ENCODE measurements at regions not wholly inside any gene's neighbourhood (a gene's known extent, or its start where the extent isn't known, plus 50 kb on each side); places are given as distances from the start of the nearest gene placed in this dataset.

DNA sequence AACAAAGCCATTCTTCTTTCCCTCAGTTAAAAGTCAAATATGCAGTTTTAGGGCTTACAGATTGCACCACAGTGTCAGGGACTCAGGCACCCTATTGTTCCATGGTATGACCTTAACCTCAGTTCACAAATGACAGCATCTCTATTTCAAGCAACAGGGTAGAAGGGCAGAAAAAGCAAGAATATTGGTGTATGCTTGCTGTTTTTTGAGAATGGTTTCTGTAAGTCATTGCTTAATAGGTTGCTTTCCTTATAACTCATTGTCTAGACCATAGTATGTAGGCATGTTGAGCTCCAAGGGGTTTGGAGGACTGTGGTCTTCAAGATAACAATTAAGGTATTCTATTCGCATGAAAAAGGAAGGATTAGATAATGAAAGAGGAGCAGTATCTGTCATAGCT is 183.5 kb upstream of the EDIL3 start:
- no peak for DNase-seq (ENCODE audit: low read depth)
- no peak overlapping the region for H3K4me3 ChIP-seq (ENCODE audit: low read depth, low read length)
- TF ChIP-seq, protein P1, sequence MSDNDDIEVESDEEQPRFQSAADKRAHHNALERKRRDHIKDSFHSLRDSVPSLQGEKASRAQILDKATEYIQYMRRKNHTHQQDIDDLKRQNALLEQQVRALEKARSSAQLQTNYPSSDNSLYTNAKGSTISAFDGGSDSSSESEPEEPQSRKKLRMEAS (IDR thresholded peaks at IDR 0.05; ENCODE audit: low read depth, low read length): no peak
- TF ChIP-seq, protein P2, sequence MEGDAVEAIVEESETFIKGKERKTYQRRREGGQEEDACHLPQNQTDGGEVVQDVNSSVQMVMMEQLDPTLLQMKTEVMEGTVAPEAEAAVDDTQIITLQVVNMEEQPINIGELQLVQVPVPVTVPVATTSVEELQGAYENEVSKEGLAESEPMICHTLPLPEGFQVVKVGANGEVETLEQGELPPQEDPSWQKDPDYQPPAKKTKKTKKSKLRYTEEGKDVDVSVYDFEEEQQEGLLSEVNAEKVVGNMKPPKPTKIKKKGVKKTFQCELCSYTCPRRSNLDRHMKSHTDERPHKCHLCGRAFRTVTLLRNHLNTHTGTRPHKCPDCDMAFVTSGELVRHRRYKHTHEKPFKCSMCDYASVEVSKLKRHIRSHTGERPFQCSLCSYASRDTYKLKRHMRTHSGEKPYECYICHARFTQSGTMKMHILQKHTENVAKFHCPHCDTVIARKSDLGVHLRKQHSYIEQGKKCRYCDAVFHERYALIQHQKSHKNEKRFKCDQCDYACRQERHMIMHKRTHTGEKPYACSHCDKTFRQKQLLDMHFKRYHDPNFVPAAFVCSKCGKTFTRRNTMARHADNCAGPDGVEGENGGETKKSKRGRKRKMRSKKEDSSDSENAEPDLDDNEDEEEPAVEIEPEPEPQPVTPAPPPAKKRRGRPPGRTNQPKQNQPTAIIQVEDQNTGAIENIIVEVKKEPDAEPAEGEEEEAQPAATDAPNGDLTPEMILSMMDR (IDR thresholded peaks at IDR 0.05; ENCODE audit: low read depth, low read length): no peak
- TF ChIP-seq POLR2A (IDR thresholded peaks at IDR 0.05; ENCODE audit: extremely low read depth, insufficient read length) (no peak), MYC (IDR thresholded peaks at IDR 0.05; ENCODE audit: low read depth, low read length) (no peak)

DNA sequence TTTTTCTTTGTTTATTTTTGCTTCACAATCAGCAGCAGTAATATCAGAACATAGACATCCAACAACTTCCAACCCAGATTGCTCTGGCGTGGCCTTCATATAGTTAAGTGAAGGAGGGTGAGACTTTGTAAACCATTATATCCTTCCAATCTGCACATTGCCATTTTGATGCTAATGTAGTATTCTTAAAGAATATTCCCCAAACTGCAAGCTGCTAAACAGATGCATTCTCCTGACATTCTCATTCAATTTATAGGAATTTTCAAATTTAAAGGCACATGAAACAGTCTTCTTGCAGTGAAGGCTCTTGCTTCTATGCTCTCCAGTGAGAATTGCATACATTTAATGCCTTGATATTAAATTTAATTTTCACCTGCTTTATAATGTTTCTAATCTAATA is 181.2 kb upstream of the EDIL3 start:
- H3K4me3 ChIP-seq (ENCODE audit: low read depth, low read length): no peak overlapping the region
- DNase-seq (ENCODE audit: low read depth): no peak
- no peak for TF ChIP-seq MYC (IDR thresholded peaks at IDR 0.05; ENCODE audit: low read depth, low read length)
- TF ChIP-seq, protein P2 (IDR thresholded peaks at IDR 0.05; ENCODE audit: low read depth, low read length): no peak
- TF ChIP-seq, protein P1 (IDR thresholded peaks at IDR 0.05; ENCODE audit: low read depth, low read length): no peak
- TF ChIP-seq POLR2A (IDR thresholded peaks at IDR 0.05; ENCODE audit: extremely low read depth, insufficient read length): no peak

DNA sequence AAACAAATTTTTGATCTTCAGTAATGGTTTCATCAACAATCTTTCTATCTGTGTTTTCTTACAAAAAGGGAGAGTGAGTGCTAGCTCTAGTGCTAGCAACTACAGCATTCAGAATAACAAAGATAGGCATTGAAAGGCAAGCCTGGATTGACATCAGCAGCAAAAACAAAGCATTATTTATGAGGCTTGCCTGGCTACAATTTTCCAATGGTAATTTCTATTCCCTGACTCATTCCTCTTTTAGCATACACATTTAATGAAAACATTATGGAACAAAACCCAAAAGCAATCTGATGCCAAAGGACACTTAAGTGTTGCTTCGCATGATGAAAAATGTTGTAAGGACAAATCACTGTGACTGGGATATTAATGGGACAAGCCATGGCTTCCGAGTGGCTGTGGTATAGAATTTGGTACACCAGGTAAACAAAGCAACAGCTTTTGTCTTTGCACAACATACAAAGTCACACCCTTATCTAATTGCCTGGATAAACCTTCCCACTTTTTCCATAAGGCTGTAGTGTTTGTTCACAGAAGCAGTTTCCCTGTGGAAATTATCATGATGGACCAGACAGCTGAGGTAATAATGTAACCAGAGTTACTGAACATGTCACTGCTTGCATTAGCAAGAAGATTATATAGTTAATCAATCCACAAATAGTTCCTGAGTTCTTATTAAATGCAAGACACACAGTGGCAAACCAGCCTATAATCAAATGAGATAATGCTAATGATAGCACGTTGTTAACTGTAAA is 179.8 kb upstream of the EDIL3 start:
- DNase-seq (ENCODE audit: low read depth): no peak
- TF ChIP-seq, protein P2 (IDR thresholded peaks at IDR 0.05; ENCODE audit: low read depth, low read length): no peak
- TF ChIP-seq POLR2A (IDR thresholded peaks at IDR 0.05; ENCODE audit: extremely low read depth, insufficient read length) (no peak), MYC (IDR thresholded peaks at IDR 0.05; ENCODE audit: low read depth, low read length) (no peak)
- TF ChIP-seq, protein P1 (IDR thresholded peaks at IDR 0.05; ENCODE audit: low read depth, low read length): no peak
- H3K4me3 ChIP-seq (ENCODE audit: low read depth, low read length): no peak overlapping the region

DNA sequence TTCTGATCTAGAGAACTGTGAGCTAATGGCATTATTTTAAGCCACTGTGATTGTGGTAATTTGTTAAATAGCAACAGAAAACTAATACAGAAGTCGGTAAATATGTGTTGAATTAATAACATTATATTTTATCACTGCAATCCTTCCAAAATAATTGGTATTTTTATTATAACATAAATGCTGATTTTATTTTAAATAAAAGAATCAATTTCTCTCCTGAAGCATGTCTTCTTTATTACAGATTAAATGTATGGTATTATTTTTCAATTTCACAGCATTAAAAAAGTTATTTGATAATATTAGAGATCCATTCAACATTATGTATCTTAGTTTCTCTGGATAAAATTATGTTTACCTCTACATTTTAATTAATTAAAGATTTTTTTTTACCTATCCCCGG is 165.5 kb upstream of the EDIL3 start:
- TF ChIP-seq, protein P1 (IDR thresholded peaks at IDR 0.05; ENCODE audit: low read depth, low read length): no peak
- TF ChIP-seq POLR2A (IDR thresholded peaks at IDR 0.05; ENCODE audit: extremely low read depth, insufficient read length) (no peak), MYC (IDR thresholded peaks at IDR 0.05; ENCODE audit: low read depth, low read length) (no peak)
- TF ChIP-seq, protein P2 (IDR thresholded peaks at IDR 0.05; ENCODE audit: low read depth, low read length): no peak
- no peak for DNase-seq (ENCODE audit: low read depth)
- H3K4me3 ChIP-seq (ENCODE audit: low read depth, low read length): no peak overlapping the region

DNA sequence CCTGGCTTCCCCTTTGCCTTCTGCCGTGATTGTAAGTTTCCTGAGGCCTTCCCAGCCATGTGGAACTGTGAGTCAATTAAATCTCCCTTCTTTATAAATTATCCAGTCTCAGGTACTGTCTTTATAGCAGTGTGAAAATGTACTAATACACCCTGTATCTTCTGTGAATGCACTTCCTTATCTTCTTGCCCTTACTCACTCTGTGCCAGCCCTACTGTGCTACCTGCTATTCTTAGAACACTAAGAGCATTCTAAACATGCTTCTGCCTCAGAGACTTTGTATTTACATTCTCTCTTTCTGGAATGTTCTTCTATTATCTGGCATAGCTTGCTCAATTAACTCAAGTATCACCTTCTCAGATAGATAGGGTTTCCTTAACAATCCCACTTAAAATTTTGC is 164.4 kb upstream of the EDIL3 start:
- TF ChIP-seq POLR2A (IDR thresholded peaks at IDR 0.05; ENCODE audit: extremely low read depth, insufficient read length) (no peak), MYC (IDR thresholded peaks at IDR 0.05; ENCODE audit: low read depth, low read length) (no peak)
- TF ChIP-seq, protein P1 (IDR thresholded peaks at IDR 0.05; ENCODE audit: low read depth, low read length): no peak
- TF ChIP-seq, protein P2 (IDR thresholded peaks at IDR 0.05; ENCODE audit: low read depth, low read length): no peak
- H3K4me3 ChIP-seq (ENCODE audit: low read depth, low read length): no peak overlapping the region

More for the DNA sequence above, 164.4 kb upstream of the EDIL3 start:
- no peak for DNase-seq (ENCODE audit: low read depth)
